Liver (tissue), 7 donors: ENCODE measurements at regions not wholly inside any gene's neighbourhood (a gene's known extent, or its start where the extent isn't known, plus 50 kb on each side); places are given as distances from the start of the nearest gene placed in this dataset.

Experiments used
- DNase-seq: peaks from one replicate; pipeline ENCODE4 v3.0.0-alpha.2; 2017; ENCODE audit warnings: low spot score
- H3K27ac ChIP-seq, 2 donors: one replicate each; pipeline ENCODE4 v1.7.0; 2013; ENCODE audit warnings: inconsistent platforms in 2 of 2, low read length in 2 of 2, control low read depth in 1 of 2, low read depth in 1 of 2, mild to moderate bottlenecking in 1 of 2
- H3K27me3 ChIP-seq, 4 donors: one replicate each; pipeline versions ENCODE4 v1.6.1 to v1.7.0; 2013; ENCODE audit warnings: low read length in 3 of 4, inconsistent platforms in 1 of 4, mild to moderate bottlenecking in 1 of 4, moderate library complexity in 1 of 4; ENCODE audit not compliant: control insufficient read depth in 4 of 4, insufficient read depth in 4 of 4
- H3K36me3 ChIP-seq, 4 donors: one replicate each; pipeline versions ENCODE4 v1.6.1 to v1.7.0; 2013; ENCODE audit warnings: low read length in 3 of 4, mild to moderate bottlenecking in 3 of 4, low read depth in 1 of 4, moderate library complexity in 1 of 4; ENCODE audit not compliant: control insufficient read depth in 4 of 4, insufficient read depth in 3 of 4
- H3K4me1 ChIP-seq, 4 donors: one replicate each; pipeline versions ENCODE4 v1.6.1 to v1.7.0; 2013; ENCODE audit warnings: low read length in 3 of 4, mild to moderate bottlenecking in 3 of 4, moderate library complexity in 1 of 4; ENCODE audit not compliant: control insufficient read depth in 4 of 4, insufficient read depth in 4 of 4
- H3K4me3 ChIP-seq, 3 donors: one replicate each; pipeline versions ENCODE4 v1.6.1 to v1.7.0; 2013; ENCODE audit warnings: low read length in 3 of 3, control low read depth in 1 of 3, low read depth in 1 of 3, mild to moderate bottlenecking in 1 of 3
- H3K9ac ChIP-seq, 2 donors: one replicate each; pipeline ENCODE4 v1.7.0; 2013; ENCODE audit warnings: low read length in 2 of 2, mild to moderate bottlenecking in 2 of 2, moderate library complexity in 2 of 2, control low read depth in 1 of 2, low read depth in 1 of 2
- H3K9me3 ChIP-seq, 4 donors: one replicate each; pipeline versions ENCODE4 v1.6.1 to v1.7.0; 2013; ENCODE audit warnings: low read length in 3 of 4; ENCODE audit not compliant: control insufficient read depth in 4 of 4
- ATF3 ChIP-seq: IDR thresholded peaks from 2 replicates; pipeline ENCODE4 v1.6.1; 2016; ENCODE audit warnings: antibody characterized with exemption
- EGR1 ChIP-seq, 2 donors: IDR thresholded peaks; 2 replicates each; pipeline ENCODE4 v1.6.1; 2016 to 2018; ENCODE audit warnings: antibody characterized with exemption in 2 of 2, low read depth in 2 of 2
- FOXA2 ChIP-seq: IDR thresholded peaks from 2 replicates; pipeline ENCODE4 v1.6.1; 2016; ENCODE audit warnings: antibody characterized with exemption
- GABPA ChIP-seq, 2 donors: IDR thresholded peaks in 1 of 2; conservative IDR thresholded peaks in 1 of 2; 2 replicates each; pipeline ENCODE4 v1.6.1; 2016; ENCODE audit warnings: antibody characterized with exemption in 2 of 2, mild to moderate bottlenecking in 1 of 2, moderate library complexity in 1 of 2
- HNF4A ChIP-seq, 2 donors: conservative IDR thresholded peaks; 2 replicates each; pipeline ENCODE4 v1.6.1; 2016; ENCODE audit warnings: antibody characterized with exemption in 2 of 2, mild to moderate bottlenecking in 2 of 2
- MAX ChIP-seq: IDR thresholded peaks from 2 replicates; pipeline ENCODE4 v1.6.1; 2016; ENCODE audit warnings: antibody characterized with exemption
- REST ChIP-seq: IDR thresholded peaks from 2 replicates; pipeline ENCODE4 v1.6.1; 2016; ENCODE audit warnings: antibody characterized with exemption, mild to moderate bottlenecking
- RXRA ChIP-seq, 2 donors: IDR thresholded peaks; 2 replicates each; pipeline ENCODE4 v1.6.1; 2017 to 2018; ENCODE audit warnings: antibody characterized with exemption in 2 of 2, mild to moderate bottlenecking in 1 of 2
- SP1 ChIP-seq: IDR thresholded peaks from 2 replicates; pipeline ENCODE4 v1.6.1; 2018; ENCODE audit warnings: antibody characterized with exemption, mild to moderate bottlenecking
- TAF1 ChIP-seq: conservative IDR thresholded peaks from 2 replicates; pipeline ENCODE4 v1.6.1; 2016; ENCODE audit warnings: antibody characterized with exemption, mild to moderate bottlenecking
- YY1 ChIP-seq: IDR thresholded peaks from 2 replicates; pipeline ENCODE4 v1.6.1; 2016; ENCODE audit warnings: antibody characterized with exemption, mild to moderate bottlenecking
- WGBS: extraction: QIAGEN DNeasy Blood & Tissue Kit; methylation state at CpG from one replicate; pipeline ENCODE4 v1.1.7; 2013; 5-methylcytosine and 5-hydroxymethylcytosine counted together
- TF ChIP-seq, protein P1 (sequence below): IDR thresholded peaks from 2 replicates; pipeline ENCODE4 v1.6.1; 2016; ENCODE audit warnings: antibody characterized with exemption
- donor health status: healthy.
- donor health status: healthy.
- donor health status: healthy.
- donor health status: healthy.

DNA sequence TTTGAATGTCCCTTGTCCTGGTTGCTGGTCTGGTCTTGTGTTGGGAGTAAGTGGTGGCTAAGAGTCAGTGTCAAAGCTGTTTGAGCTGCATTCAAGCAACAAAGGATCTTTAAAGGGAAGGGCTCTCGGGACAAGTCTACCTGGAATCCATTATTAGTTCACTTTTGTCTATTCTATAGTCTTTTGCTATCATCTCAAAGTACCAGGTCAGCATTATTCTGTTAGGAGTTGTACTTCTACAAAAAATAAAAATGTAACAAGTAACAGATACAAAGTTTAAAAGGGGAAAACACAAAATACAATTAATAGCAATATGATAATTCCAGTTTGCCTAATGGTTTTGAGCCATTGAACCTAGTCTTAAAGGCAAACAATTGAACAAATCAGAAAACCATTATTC, 317.9 kb downstream of the ZNF516 start:
- H3K36me3 ChIP-seq, result no peaks in the 10 kb centered on the region
- H3K9me3 ChIP-seq, result no peaks in the 10 kb centered on the region
- H3K4me1 ChIP-seq, result no peaks in the 10 kb centered on the region
- no peak overlapping the region for H3K27ac ChIP-seq
- no peak overlapping the region for H3K9ac ChIP-seq
- no peak for DNase-seq
- no peak overlapping the region for H3K4me3 ChIP-seq
- no peak for TF ChIP-seq MAX
- no peak for TF ChIP-seq YY1
- H3K27me3 ChIP-seq, result no peaks in the 10 kb centered on the region
- 84% methylated on average over 1 of the region's 1 CpG for WGBS

DNA sequence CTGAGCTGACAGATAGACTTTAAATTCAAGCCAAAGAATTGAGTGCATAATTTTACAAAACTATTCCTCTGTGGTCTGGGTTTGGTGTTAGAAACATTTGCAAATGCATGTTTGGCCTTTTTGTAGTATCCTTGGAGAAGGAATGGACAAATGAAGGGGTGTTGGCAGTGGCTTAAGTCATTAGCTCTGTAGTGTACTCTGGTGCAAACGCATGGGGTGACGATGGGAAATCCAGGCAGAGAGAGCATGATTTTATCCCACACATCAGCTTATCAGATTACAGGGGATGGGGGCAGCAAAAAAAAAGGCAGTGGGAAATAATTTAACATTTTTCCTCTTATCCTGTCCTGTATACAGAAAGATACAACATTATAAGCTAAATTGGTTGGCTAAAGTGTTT, 320.6 kb downstream of the ZNF516 start:
- TF ChIP-seq GABPA (IDR thresholded peaks at IDR 0.05 in 1 of 2, conservative IDR thresholded peaks at IDR 0.05 in 1 of 2) (no peak), MAX (no peak), SP1 (no peak), FOXA2 (no peak), TAF1 (no peak), RXRA (IDR thresholded peaks at IDR 0.05) (no peak), EGR1 (IDR thresholded peaks at IDR 0.05; ENCODE audit: low read depth in 2 of 2) (no peak), HNF4A (conservative IDR thresholded peaks at IDR 0.05) (no peak), ATF3 (no peak), REST (no peak)
- TF ChIP-seq, protein P1, sequence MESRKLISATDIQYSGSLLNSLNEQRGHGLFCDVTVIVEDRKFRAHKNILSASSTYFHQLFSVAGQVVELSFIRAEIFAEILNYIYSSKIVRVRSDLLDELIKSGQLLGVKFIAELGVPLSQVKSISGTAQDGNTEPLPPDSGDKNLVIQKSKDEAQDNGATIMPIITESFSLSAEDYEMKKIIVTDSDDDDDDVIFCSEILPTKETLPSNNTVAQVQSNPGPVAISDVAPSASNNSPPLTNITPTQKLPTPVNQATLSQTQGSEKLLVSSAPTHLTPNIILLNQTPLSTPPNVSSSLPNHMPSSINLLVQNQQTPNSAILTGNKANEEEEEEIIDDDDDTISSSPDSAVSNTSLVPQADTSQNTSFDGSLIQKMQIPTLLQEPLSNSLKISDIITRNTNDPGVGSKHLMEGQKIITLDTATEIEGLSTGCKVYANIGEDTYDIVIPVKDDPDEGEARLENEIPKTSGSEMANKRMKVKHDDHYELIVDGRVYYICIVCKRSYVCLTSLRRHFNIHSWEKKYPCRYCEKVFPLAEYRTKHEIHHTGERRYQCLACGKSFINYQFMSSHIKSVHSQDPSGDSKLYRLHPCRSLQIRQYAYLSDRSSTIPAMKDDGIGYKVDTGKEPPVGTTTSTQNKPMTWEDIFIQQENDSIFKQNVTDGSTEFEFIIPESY, result no peak
- no peaks in the 10 kb centered on the region for H3K9me3 ChIP-seq
- H3K27me3 ChIP-seq, result no peaks in the 10 kb centered on the region
- no peaks in the 10 kb centered on the region for H3K4me1 ChIP-seq
- no peaks in the 10 kb centered on the region for H3K36me3 ChIP-seq
- no peak overlapping the region for H3K4me3 ChIP-seq
- H3K9ac ChIP-seq, result no peak overlapping the region
- DNase-seq, result no peak
- WGBS, result 84% methylated on average over 2 of the region's 2 CpGs
- no peak overlapping the region for H3K27ac ChIP-seq

DNA sequence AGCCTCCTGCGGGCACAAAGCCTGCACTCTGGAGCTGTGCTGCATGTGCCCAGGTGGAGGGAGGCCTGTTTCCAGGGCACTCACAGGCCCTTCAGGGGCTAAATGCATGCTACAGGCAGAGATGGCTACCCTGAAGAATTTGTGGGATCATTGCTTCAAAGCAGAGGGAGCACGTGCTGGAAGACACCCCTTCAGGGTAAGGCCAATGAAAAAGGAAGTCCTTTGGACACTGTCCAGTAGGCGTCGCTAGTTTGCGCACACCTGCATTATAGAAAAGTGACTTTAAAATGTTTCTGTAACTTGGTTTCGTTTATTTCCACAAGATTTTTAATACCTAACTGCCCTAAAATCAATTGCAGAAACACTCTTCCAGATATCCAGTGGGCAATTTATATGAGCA, 325.3 kb downstream of the ZNF516 start:
- 76% methylated on average over 6 of the region's 6 CpGs for WGBS
- H3K9ac ChIP-seq, result no peak overlapping the region

More for the DNA sequence above, 325.3 kb downstream of the ZNF516 start:
- DNase-seq, result no peak
- TF ChIP-seq GABPA (IDR thresholded peaks at IDR 0.05 in 1 of 2, conservative IDR thresholded peaks at IDR 0.05 in 1 of 2), result no peak
- H3K36me3 ChIP-seq, result no peaks in the 10 kb centered on the region
- no peak overlapping the region for H3K4me3 ChIP-seq
- H3K9me3 ChIP-seq, result no peaks in the 10 kb centered on the region
- H3K27ac ChIP-seq, result no peak overlapping the region
- no peaks in the 10 kb centered on the region for H3K4me1 ChIP-seq
- H3K27me3 ChIP-seq, result no peaks in the 10 kb centered on the region
